IMR-90 (cell line): ENCODE measurements at regions not wholly inside any gene's neighbourhood (a gene's known extent, or its start where the extent isn't known, plus 50 kb on each side); places are given as distances from the start of the nearest gene placed in this dataset.

Experiments
- ATAC-seq: fragments of 200-7000 bp; cut with Tn5 transposase; 2 replicates; pipeline ENCODE4 v1.9.1; 2020; ENCODE audit warnings: low read depth, mild to moderate bottlenecking, moderate library complexity
- BruUV-seq: library from RNA; stranded (reverse); fragments of 400-500 nt; replicated peaks from 2 replicates; lab custom pipeline; 2021; lab: Mats Ljungman, UMichigan
- CTCF ChIA-PET: fragments of 300-600 bp; formaldehyde crosslinking; extraction: SDS; loops from one replicate; lab custom pipeline; 2021; ENCODE audit warnings: antibody characterized with exemption; lab: Yijun Ruan, JAX
- POLR2A ChIA-PET: fragments of 300-600 bp; sonication (Branson Sonifier 250); formaldehyde crosslinking; loops from one replicate; lab custom pipeline; 2022; ENCODE audit warnings: antibody characterized with exemption; ENCODE audit not compliant: unreplicated experiment; lab: Charles Lee
- DNase-seq: peaks from one replicate; pipeline ENCODE4 v3.0.0; 2013
- H2AFZ ChIP-seq: replicated peaks from 2 replicates; pipeline ENCODE3; 2013; ENCODE audit warnings: low read length, mild to moderate bottlenecking; ENCODE audit not compliant: poor library complexity
- H2AK5ac ChIP-seq: 2 replicates; pipeline ENCODE4 v1.6.1; 2013; ENCODE audit warnings: low read depth, low read length, inconsistent platforms
- H2AK9ac ChIP-seq: replicated peaks from 2 replicates; pipeline ENCODE3; 2013; ENCODE audit warnings: mild to moderate bottlenecking, low read depth, low read length, moderate library complexity; ENCODE audit not compliant: poor library complexity
- H2BK120ac ChIP-seq: 2 replicates; pipeline ENCODE4 v1.6.1; 2013; ENCODE audit warnings: low read depth, low read length, inconsistent platforms
- H2BK15ac ChIP-seq: 3 replicates; pipeline ENCODE4 v1.6.1; 2013; ENCODE audit warnings: low read depth, low read length, inconsistent platforms
- H2BK20ac ChIP-seq: 2 replicates; pipeline ENCODE4 v1.6.1; 2013; ENCODE audit warnings: low read depth, mild to moderate bottlenecking, inconsistent platforms, low read length, moderate library complexity
- H2BK5ac ChIP-seq: 2 replicates; pipeline ENCODE4 v1.6.1; 2013; ENCODE audit warnings: mild to moderate bottlenecking, low read depth, low read length, inconsistent platforms; ENCODE audit not compliant: poor library complexity, severe bottlenecking
- H3K14ac ChIP-seq: replicated peaks from 2 replicates; pipeline ENCODE4 v1.6.1; 2013; ENCODE audit warnings: low read depth, low read length, inconsistent platforms
- H3K18ac ChIP-seq: 2 replicates; pipeline ENCODE4 v1.6.1; 2013; ENCODE audit warnings: low read depth, low read length, control low read depth
- H3K23ac ChIP-seq: 2 replicates; pipeline ENCODE4 v1.6.1; 2013; ENCODE audit warnings: low read depth, low read length, inconsistent platforms
- H3K27ac ChIP-seq: 2 replicates; pipeline ENCODE4 v1.5.1; 2013; ENCODE audit warnings: mild to moderate bottlenecking, control low read depth, low read length; ENCODE audit not compliant: insufficient read depth
- H3K27me3 ChIP-seq: 2 replicates; pipeline ENCODE4 v1.6.1; 2013; ENCODE audit warnings: low read length; ENCODE audit not compliant: control insufficient read depth, insufficient read depth
- H3K36me3 ChIP-seq: 2 replicates; pipeline ENCODE4 v1.6.1; 2013; ENCODE audit warnings: low read length, mixed read lengths; ENCODE audit not compliant: control insufficient read depth, insufficient read depth
- H3K4ac ChIP-seq: 2 replicates; pipeline ENCODE4 v1.6.1; 2013; ENCODE audit warnings: low read depth, low read length, inconsistent platforms
- H3K4me1 ChIP-seq: 2 replicates; pipeline ENCODE4 v1.6.1; 2013; ENCODE audit warnings: low read length, mixed read lengths; ENCODE audit not compliant: control insufficient read depth, insufficient read depth
- H3K4me2 ChIP-seq: 2 replicates; pipeline ENCODE4 v1.6.1; 2013; ENCODE audit warnings: low read depth, mild to moderate bottlenecking, control low read depth, low read length, moderate library complexity
- H3K4me3 ChIP-seq: 2 replicates; pipeline ENCODE4 v1.5.1; 2013; ENCODE audit warnings: low read depth, mild to moderate bottlenecking, control low read depth, low read length, moderate library complexity; ENCODE audit not compliant: insufficient read depth
- H3K56ac ChIP-seq: 2 replicates; pipeline ENCODE4 v1.6.1; 2013; ENCODE audit warnings: low read length, inconsistent platforms; ENCODE audit not compliant: insufficient read depth; ENCODE audit errors: extremely low read depth
- H3K79me1 ChIP-seq, 2 experiments: 2 replicates each; pipeline ENCODE4 v1.6.1; 2013; ENCODE audit warnings: low read length in 2 of 2, inconsistent platforms in 1 of 2, low read depth in 1 of 2
- H3K9ac ChIP-seq: 2 replicates; pipeline ENCODE4 v1.6.1; 2013; ENCODE audit warnings: low read depth, low read length, control low read depth
- H3K9me1 ChIP-seq: 2 replicates; pipeline ENCODE4 v1.6.1; 2013; ENCODE audit warnings: low read length, inconsistent platforms; ENCODE audit not compliant: insufficient read depth
- H3K9me3 ChIP-seq: 2 replicates; pipeline ENCODE4 v1.6.1; 2013; ENCODE audit warnings: low read length; ENCODE audit not compliant: control insufficient read depth, insufficient read depth
- H4K20me1 ChIP-seq: 2 replicates; pipeline ENCODE4 v1.6.1; 2013; ENCODE audit warnings: low read length, inconsistent platforms; ENCODE audit not compliant: insufficient read depth
- H4K5ac ChIP-seq: 2 replicates; pipeline ENCODE4 v1.6.1; 2013; ENCODE audit warnings: mild to moderate bottlenecking, low read depth, low read length, control low read depth
- H4K8ac ChIP-seq, 2 experiments: 2 replicates each; pipeline ENCODE4 v1.6.1; 2013; ENCODE audit warnings: low read depth in 2 of 2, low read length in 2 of 2, control low read depth in 1 of 2, inconsistent platforms in 1 of 2
- H4K91ac ChIP-seq: 2 replicates; pipeline ENCODE4 v1.6.1; 2013; ENCODE audit warnings: low read depth, low read length, inconsistent platforms; ENCODE audit not compliant: insufficient read depth
- BHLHE40 ChIP-seq: fragments of 150-350 bp; IDR thresholded peaks from 2 replicates; pipeline ENCODE4 v1.6.1; 2016; ENCODE audit warnings: mild to moderate bottlenecking, low read depth, low read length
- CEBPB ChIP-seq: IDR thresholded peaks from 2 replicates; pipeline ENCODE4 v1.6.1; 2012; ENCODE audit warnings: low read depth, low read length, improper control_type of control experiment
- CTCF ChIP-seq: conservative IDR thresholded peaks from 2 replicates; pipeline ENCODE4 v1.5.1; 2012; ENCODE audit warnings: mild to moderate bottlenecking, low read depth, low read length, improper control_type of control experiment
- FOS ChIP-seq: fragments of 150-350 bp; IDR thresholded peaks from 2 replicates; pipeline ENCODE4 v1.6.1; 2016; ENCODE audit warnings: low read depth, low read length
- MAFK ChIP-seq: IDR thresholded peaks from 2 replicates; pipeline ENCODE4 v1.6.1; 2012; ENCODE audit warnings: low read depth, low read length, improper control_type of control experiment
- MAZ ChIP-seq: IDR thresholded peaks from 2 replicates; pipeline ENCODE4 v1.6.1; 2012; ENCODE audit warnings: low read depth, mild to moderate bottlenecking, low read length, improper control_type of control experiment, moderate library complexity, borderline replicate concordance
- MXI1 ChIP-seq: IDR thresholded peaks from 2 replicates; pipeline ENCODE4 v1.6.1; 2012; ENCODE audit warnings: low read depth, mild to moderate bottlenecking, low read length, moderate library complexity, borderline replicate concordance
- POLR2A ChIP-seq: IDR thresholded peaks from 2 replicates; pipeline ENCODE4 v1.6.1; 2012; ENCODE audit warnings: mild to moderate bottlenecking, low read depth, low read length
- RAD21 ChIP-seq: IDR thresholded peaks from 2 replicates; pipeline ENCODE4 v1.6.1; 2012; ENCODE audit warnings: low read length, improper control_type of control experiment
- RCOR1 ChIP-seq: IDR thresholded peaks from 2 replicates; pipeline ENCODE4 v1.6.1; 2012; ENCODE audit warnings: mild to moderate bottlenecking, low read length, improper control_type of control experiment; ENCODE audit not compliant: insufficient replicate concordance
- dilution Hi-C: fragments of 300-500 bp; cut with HindIII; formaldehyde crosslinking; loops from one replicate; pipeline ENCODE4 v1.14.3; 2018; ENCODE audit warnings: low sequenced_read_pairs; ENCODE audit not compliant: unreplicated experiment
- in situ Hi-C: fragments of 300-500 bp; cut with MboI; formaldehyde crosslinking; loops from 3 replicates; pipeline ENCODE4 v1.14.3; 2019; ENCODE audit warnings: low sequenced_read_pairs, inconsistent platforms, mixed read lengths
- intact Hi-C: fragments of 100-400 bp; cut with micrococcal nuclease; formaldehyde crosslinking; loops from 2 replicates; pipeline ENCODE4 v1.10.0; 2022
- TF ChIP-seq, protein P1 (sequence below): fragments of 150-350 bp; IDR thresholded peaks from 2 replicates; pipeline ENCODE4 v1.6.1; 2017; ENCODE audit warnings: mild to moderate bottlenecking, antibody characterized with exemption, low read length, low read depth

DNA sequence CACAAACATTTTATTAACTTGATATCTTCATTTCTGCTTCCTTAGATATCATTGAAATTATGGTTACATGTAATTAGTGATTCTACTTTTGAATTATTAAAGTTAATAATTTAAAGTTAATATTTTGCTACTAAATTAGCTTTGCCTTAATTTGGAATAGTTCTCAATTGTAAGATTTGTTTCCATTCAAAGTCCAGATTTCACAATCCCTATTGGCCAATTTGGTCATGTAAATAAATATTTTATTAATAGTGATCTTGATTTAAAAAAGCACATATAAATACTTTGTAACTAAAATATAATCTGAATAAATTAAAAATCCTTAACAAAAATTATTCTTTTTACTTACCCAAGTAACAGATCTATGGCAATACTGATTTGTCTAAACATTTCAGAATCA is 1558.6 kb downstream of the NCAM2 start:
- ChIA-PET CTCF (no interaction called here), POLR2A (no interaction called here)
- no peak overlapping the region for H3K27ac ChIP-seq
- H3K56ac ChIP-seq = no peak overlapping the region
- H4K8ac ChIP-seq = no peak overlapping the region
- H3K23ac ChIP-seq = no peak overlapping the region
- H3K9me3 ChIP-seq = peaks cover 4% of the 10 kb centered on the region; the same call in 1 of the 2 replicates
- H3K27me3 ChIP-seq = no peaks in the 10 kb centered on the region
- no TSS peak for BruUV-seq
- no peaks in the 10 kb centered on the region for H3K9me1 ChIP-seq
- no peak overlapping the region for H3K4ac ChIP-seq
- intact Hi-C loops (no loop called here), in situ Hi-C loops (no loop called here), dilution Hi-C loops (no loop called here)
- H3K4me2 ChIP-seq = no peak overlapping the region
- ATAC-seq (no peak), DNase-seq (no peak)
- no peak overlapping the region for H3K4me3 ChIP-seq
- H3K4me1 ChIP-seq = no peaks in the 10 kb centered on the region
- H4K91ac ChIP-seq = no peak overlapping the region
- H3K36me3 ChIP-seq = no peaks in the 10 kb centered on the region
- no peak overlapping the region for H3K9ac ChIP-seq
- no peak overlapping the region for H2BK15ac ChIP-seq
- no peak overlapping the region for H2BK120ac ChIP-seq
- H4K5ac ChIP-seq = no peak overlapping the region
- H3K79me1 ChIP-seq = no peaks in the 10 kb centered on the region
- H2AK9ac ChIP-seq = no peak overlapping the region
- H2BK5ac ChIP-seq = no peak overlapping the region
- no peak overlapping the region for H2BK20ac ChIP-seq
- no peak overlapping the region for H2AK5ac ChIP-seq
- TF ChIP-seq FOS (no peak), CEBPB (no peak), POLR2A (no peak), RAD21 (no peak), MAZ (no peak), MAFK (no peak), BHLHE40 (no peak), CTCF (no peak), RCOR1 (no peak), MXI1 (no peak)
- TF ChIP-seq, protein P1, sequence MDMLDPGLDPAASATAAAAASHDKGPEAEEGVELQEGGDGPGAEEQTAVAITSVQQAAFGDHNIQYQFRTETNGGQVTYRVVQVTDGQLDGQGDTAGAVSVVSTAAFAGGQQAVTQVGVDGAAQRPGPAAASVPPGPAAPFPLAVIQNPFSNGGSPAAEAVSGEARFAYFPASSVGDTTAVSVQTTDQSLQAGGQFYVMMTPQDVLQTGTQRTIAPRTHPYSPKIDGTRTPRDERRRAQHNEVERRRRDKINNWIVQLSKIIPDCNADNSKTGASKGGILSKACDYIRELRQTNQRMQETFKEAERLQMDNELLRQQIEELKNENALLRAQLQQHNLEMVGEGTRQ = no peak
- H4K20me1 ChIP-seq = no peaks in the 10 kb centered on the region
- H2AFZ ChIP-seq = no peak overlapping the region
- H3K14ac ChIP-seq = no peak overlapping the region
- no peak overlapping the region for H3K18ac ChIP-seq
